K562 (cell line): ENCODE measurements at regions not wholly inside any gene's neighbourhood (a gene's known extent, or its start where the extent isn't known, plus 50 kb on each side); places are given as distances from the start of the nearest gene placed in this dataset.
A peak's percentile ranks its signal among the peaks of the same experiment; 100 is the strongest.

Experiments used
- CBFB ChIP-seq: sonication (generic); formaldehyde crosslinking; IDR thresholded peaks from 2 replicates; pipeline ENCODE4 v1.4.0; 2020; ENCODE audit warnings: mild to moderate bottlenecking, missing genetic modification reagents
- CBX3 ChIP-seq, 2 experiments: IDR thresholded peaks; 1 replicate in 1 of 2; 2 replicates in 1 of 2; pipeline ENCODE4 v1.6.1; 2012; ENCODE audit warnings: inconsistent platforms in 2 of 2, low read length in 2 of 2, borderline replicate concordance in 1 of 2, control low read depth in 1 of 2
- CHCHD3 ChIP-seq: fragments of 250-450 bp; sonication (Bioruptor Pico); IDR thresholded peaks from 2 replicates; pipeline ENCODE4 v2.1.2; 2022; ENCODE audit warnings: mild to moderate bottlenecking
- FOXM1 ChIP-seq, 2 experiments: fragments of 450-650 bp in 1 of 2; sonication (generic) in 1 of 2; formaldehyde crosslinking in 1 of 2; IDR thresholded peaks; 2 replicates each; pipeline versions ENCODE4 v1.6.1 to v1.9.0; 2017 to 2022; ENCODE audit warnings: low read depth in 2 of 2, mild to moderate bottlenecking in 2 of 2, missing genetic modification reagents in 1 of 2, moderate library complexity in 1 of 2
- HDAC1 ChIP-seq, 2 experiments: fragments of 450-650 bp; IDR thresholded peaks; 2 replicates each; pipeline ENCODE4 v1.6.1; 2016 to 2017; ENCODE audit warnings: inconsistent platforms in 1 of 2, mild to moderate bottlenecking in 1 of 2, moderate library complexity in 1 of 2
- HDAC3 ChIP-seq: fragments of 450-650 bp; IDR thresholded peaks from 2 replicates; pipeline ENCODE4 v1.6.1; 2018; ENCODE audit warnings: borderline replicate concordance, mild to moderate bottlenecking, moderate library complexity; ENCODE audit not compliant: partially characterized antibody
- JUNB ChIP-seq: fragments of 450-650 bp; formaldehyde crosslinking; conservative IDR thresholded peaks from 2 replicates; pipeline ENCODE4 v1.4.0; 2020; ENCODE audit warnings: mild to moderate bottlenecking
- MTA2 ChIP-seq: fragments of 450-650 bp; IDR thresholded peaks from 2 replicates; pipeline ENCODE4 v1.6.1; 2016; ENCODE audit warnings: low read depth
- MYC ChIP-seq, 2 experiments: fragments of 250-450 bp in 1 of 2; sonication (Bioruptor Pico) in 1 of 2; IDR thresholded peaks; 2 replicates each; pipeline versions ENCODE4 v1.5.1 to v1.6.1; 2012 to 2021; ENCODE audit warnings: low read depth in 2 of 2, borderline replicate concordance in 1 of 2, improper control_type of control experiment in 1 of 2, low read length in 1 of 2, mild to moderate bottlenecking in 1 of 2, moderate library complexity in 1 of 2
- NCOA2 ChIP-seq, 2 experiments: fragments of 450-650 bp; IDR thresholded peaks; 2 replicates each; pipeline ENCODE4 v1.6.1; 2018; ENCODE audit warnings: mild to moderate bottlenecking in 2 of 2, moderate library complexity in 1 of 2; ENCODE audit not compliant: partially characterized antibody in 2 of 2
- NFRKB ChIP-seq: fragments of 450-650 bp; IDR thresholded peaks from 2 replicates; pipeline ENCODE4 v1.6.1; 2016; ENCODE audit warnings: low read depth
- RBM34 ChIP-seq: fragments of 200-400 bp; formaldehyde crosslinking; IDR thresholded peaks from 2 replicates; pipeline ENCODE4 v1.6.1; 2018; ENCODE audit warnings: low read length, borderline replicate concordance; ENCODE audit not compliant: insufficient read depth
- SMAD3 ChIP-seq: fragments of 450-650 bp; formaldehyde crosslinking; conservative IDR thresholded peaks from 2 replicates; pipeline ENCODE4 v1.4.0; 2020; ENCODE audit warnings: mild to moderate bottlenecking
- TAF15 ChIP-seq: fragments of 200-400 bp; formaldehyde crosslinking; IDR thresholded peaks from 2 replicates; pipeline ENCODE4 v1.6.1; 2017; ENCODE audit warnings: mild to moderate bottlenecking, low read depth, low read length, moderate library complexity
- TAF9B ChIP-seq: fragments of 450-650 bp; IDR thresholded peaks from 2 replicates; pipeline ENCODE4 v1.6.1; 2018; ENCODE audit warnings: mild to moderate bottlenecking; ENCODE audit not compliant: partially characterized antibody
- TCFL5 ChIP-seq: fragments of 250-450 bp; sonication (Bioruptor Pico); conservative IDR thresholded peaks from 2 replicates; pipeline ENCODE4 v1.6.1; 2021; ENCODE audit warnings: mild to moderate bottlenecking, moderate library complexity, matching md5 sums
- TOE1 ChIP-seq, 2 experiments: fragments of 450-650 bp in 1 of 2; sonication (generic) in 1 of 2; formaldehyde crosslinking in 1 of 2; IDR thresholded peaks; 2 replicates each; pipeline versions ENCODE4 v1.7.1 to v1.8.0; 2016 to 2022; ENCODE audit warnings: borderline replicate concordance in 2 of 2, mild to moderate bottlenecking in 2 of 2, antibody characterized with exemption in 1 of 2, inconsistent platforms in 1 of 2, low read depth in 1 of 2, missing genetic modification reagents in 1 of 2, moderate library complexity in 1 of 2
- ZNF589 ChIP-seq: fragments of 200-800 bp; sonication (Bioruptor generic); IDR thresholded peaks from 2 replicates; pipeline ENCODE4 v1.6.1; 2016; ENCODE audit warnings: low read depth, missing genetic modification characterization, missing compliant biosample characterization
- ZNF668 ChIP-seq: fragments of 250-450 bp; sonication (Bioruptor Pico); IDR thresholded peaks from 2 replicates; pipeline ENCODE4 v1.8.0; 2022; ENCODE audit warnings: mild to moderate bottlenecking, inconsistent platforms
- TF ChIP-seq, protein P1 (sequence below): fragments of 250-450 bp; sonication (Bioruptor Pico); IDR thresholded peaks from 2 replicates; pipeline ENCODE4 v1.4.0; 2020; ENCODE audit warnings: mild to moderate bottlenecking, moderate library complexity, borderline replicate concordance
- TF ChIP-seq, protein P2 (sequence below): fragments of 150-350 bp; conservative IDR thresholded peaks from 2 replicates; pipeline ENCODE4 v1.6.1; 2014; ENCODE audit warnings: low read length
- TF ChIP-seq, protein P3 (sequence below): fragments of 450-650 bp; conservative IDR thresholded peaks from 2 replicates; pipeline ENCODE4 v1.6.1; 2016; ENCODE audit warnings: missing genetic modification characterization, low read depth, mild to moderate bottlenecking, missing compliant biosample characterization, moderate library complexity

DNA sequence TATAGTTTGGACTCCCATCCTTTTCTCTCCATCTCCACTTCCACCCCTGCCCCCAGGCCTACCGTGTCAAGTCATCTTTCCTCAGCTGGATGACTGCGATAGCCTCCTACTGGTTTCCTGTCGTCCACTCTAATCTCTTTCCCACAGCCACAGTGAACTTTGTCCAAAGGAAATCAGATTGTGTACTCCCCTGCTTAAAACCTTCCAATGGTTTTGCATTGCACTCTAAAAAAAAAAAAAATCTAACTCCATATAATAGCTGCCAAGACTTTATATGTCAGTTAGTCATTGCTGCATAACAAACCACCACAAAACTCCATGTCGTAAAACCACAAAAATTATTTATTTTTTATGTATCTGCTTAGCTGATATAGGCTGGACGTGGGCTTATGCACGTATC, 160.2 kb upstream of the CCDC68 start (continued):
- TF ChIP-seq, protein P1, sequence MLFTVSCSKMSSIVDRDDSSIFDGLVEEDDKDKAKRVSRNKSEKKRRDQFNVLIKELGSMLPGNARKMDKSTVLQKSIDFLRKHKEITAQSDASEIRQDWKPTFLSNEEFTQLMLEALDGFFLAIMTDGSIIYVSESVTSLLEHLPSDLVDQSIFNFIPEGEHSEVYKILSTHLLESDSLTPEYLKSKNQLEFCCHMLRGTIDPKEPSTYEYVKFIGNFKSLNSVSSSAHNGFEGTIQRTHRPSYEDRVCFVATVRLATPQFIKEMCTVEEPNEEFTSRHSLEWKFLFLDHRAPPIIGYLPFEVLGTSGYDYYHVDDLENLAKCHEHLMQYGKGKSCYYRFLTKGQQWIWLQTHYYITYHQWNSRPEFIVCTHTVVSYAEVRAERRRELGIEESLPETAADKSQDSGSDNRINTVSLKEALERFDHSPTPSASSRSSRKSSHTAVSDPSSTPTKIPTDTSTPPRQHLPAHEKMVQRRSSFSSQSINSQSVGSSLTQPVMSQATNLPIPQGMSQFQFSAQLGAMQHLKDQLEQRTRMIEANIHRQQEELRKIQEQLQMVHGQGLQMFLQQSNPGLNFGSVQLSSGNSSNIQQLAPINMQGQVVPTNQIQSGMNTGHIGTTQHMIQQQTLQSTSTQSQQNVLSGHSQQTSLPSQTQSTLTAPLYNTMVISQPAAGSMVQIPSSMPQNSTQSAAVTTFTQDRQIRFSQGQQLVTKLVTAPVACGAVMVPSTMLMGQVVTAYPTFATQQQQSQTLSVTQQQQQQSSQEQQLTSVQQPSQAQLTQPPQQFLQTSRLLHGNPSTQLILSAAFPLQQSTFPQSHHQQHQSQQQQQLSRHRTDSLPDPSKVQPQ (CRISPR knock-in tag) = no peak
- TF ChIP-seq NFRKB (no peak), HDAC1 (IDR thresholded peaks at IDR 0.05) (peak in 1 of 2 experiments; percentile 54; a peak in 1 of 4 replicates), TAF15 (no peak), TOE1 (IDR thresholded peaks at IDR 0.05; ENCODE audit: borderline replicate concordance) (no peak), TOE1 (CRISPR knock-in tag; IDR thresholded peaks at IDR 0.05; ENCODE audit: borderline replicate concordance, low read depth) (no peak), NCOA2 (IDR thresholded peaks at IDR 0.05; ENCODE audit: partially characterized antibody in 2 of 2) (no peak), HDAC3 (no peak), FOXM1 (IDR thresholded peaks at IDR 0.05; ENCODE audit: low read depth) (peak; percentile 61), FOXM1 (CRISPR knock-in tag; IDR thresholded peaks at IDR 0.05; ENCODE audit: low read depth) (no peak), CBFB (no peak), SMAD3 (CRISPR knock-in tag) (no peak), TCFL5 (CRISPR knock-in tag) (no peak), MTA2 (peak; percentile 61; the same call in 1 of the 2 replicates), TAF9B (no peak), ZNF589 (peak; percentile 52; the same call in 1 of the 2 replicates), MYC (IDR thresholded peaks at IDR 0.05; ENCODE audit: low read depth, low read length) (no peak), MYC (CRISPR knock-in tag; IDR thresholded peaks at IDR 0.05; ENCODE audit: borderline replicate concordance, low read depth) (no peak), ZNF668 (CRISPR knock-in tag) (no peak), JUNB (no peak), CHCHD3 (CRISPR knock-in tag) (no peak), CBX3 (IDR thresholded peaks at IDR 0.05; ENCODE audit: borderline replicate concordance in 1 of 2, low read length in 2 of 2) (peak in 1 of 2 experiments; percentile 64; a peak in 2 of 3 replicates), RBM34 (no peak)
- TF ChIP-seq, protein P2, sequence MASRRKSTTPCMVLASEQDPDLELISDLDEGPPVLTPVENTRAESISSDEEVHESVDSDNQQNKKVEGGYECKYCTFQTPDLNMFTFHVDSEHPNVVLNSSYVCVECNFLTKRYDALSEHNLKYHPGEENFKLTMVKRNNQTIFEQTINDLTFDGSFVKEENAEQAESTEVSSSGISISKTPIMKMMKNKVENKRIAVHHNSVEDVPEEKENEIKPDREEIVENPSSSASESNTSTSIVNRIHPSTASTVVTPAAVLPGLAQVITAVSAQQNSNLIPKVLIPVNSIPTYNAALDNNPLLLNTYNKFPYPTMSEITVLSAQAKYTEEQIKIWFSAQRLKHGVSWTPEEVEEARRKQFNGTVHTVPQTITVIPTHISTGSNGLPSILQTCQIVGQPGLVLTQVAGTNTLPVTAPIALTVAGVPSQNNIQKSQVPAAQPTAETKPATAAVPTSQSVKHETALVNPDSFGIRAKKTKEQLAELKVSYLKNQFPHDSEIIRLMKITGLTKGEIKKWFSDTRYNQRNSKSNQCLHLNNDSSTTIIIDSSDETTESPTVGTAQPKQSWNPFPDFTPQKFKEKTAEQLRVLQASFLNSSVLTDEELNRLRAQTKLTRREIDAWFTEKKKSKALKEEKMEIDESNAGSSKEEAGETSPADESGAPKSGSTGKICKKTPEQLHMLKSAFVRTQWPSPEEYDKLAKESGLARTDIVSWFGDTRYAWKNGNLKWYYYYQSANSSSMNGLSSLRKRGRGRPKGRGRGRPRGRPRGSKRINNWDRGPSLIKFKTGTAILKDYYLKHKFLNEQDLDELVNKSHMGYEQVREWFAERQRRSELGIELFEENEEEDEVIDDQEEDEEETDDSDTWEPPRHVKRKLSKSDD = no peak
- TF ChIP-seq, protein P3, sequence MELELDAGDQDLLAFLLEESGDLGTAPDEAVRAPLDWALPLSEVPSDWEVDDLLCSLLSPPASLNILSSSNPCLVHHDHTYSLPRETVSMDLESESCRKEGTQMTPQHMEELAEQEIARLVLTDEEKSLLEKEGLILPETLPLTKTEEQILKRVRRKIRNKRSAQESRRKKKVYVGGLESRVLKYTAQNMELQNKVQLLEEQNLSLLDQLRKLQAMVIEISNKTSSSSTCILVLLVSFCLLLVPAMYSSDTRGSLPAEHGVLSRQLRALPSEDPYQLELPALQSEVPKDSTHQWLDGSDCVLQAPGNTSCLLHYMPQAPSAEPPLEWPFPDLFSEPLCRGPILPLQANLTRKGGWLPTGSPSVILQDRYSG (tag) = no peak
